22Rv1 (cell line): ENCODE measurements at regions not wholly inside any gene's neighbourhood (a gene's known extent, or its start where the extent isn't known, plus 50 kb on each side); places are given as distances from the start of the nearest gene placed in this dataset.

Experiments used
- H3K27ac ChIP-seq: fragments of 450-650 bp; 2 replicates; pipeline ENCODE4 v1.5.1; 2017
- CTCF ChIP-seq: fragments of 450-650 bp; IDR thresholded peaks from 2 replicates; pipeline ENCODE4 v1.5.1; 2017; ENCODE audit warnings: mild to moderate bottlenecking
- ZFX ChIP-seq: fragments of 450-650 bp; IDR thresholded peaks from 2 replicates; pipeline ENCODE4 v1.6.1; 2017; ENCODE audit warnings: antibody characterized with exemption, borderline replicate concordance

- no peak overlapping the region for H3K27ac ChIP-seq
- TF ChIP-seq CTCF, result no peak
- TF ChIP-seq ZFX, result no peak
Measured at GRCh38 chr2:54048117-54048785, 67.2 kb upstream of the ACYP2 start.

- no peak overlapping the region for H3K27ac ChIP-seq
- TF ChIP-seq CTCF (no peak), ZFX (no peak)
Measured at GRCh38 chr2:54047658-54048057, 67.8 kb upstream of the ACYP2 start.

- TF ChIP-seq CTCF (no peak), ZFX (no peak)
- no peak overlapping the region for H3K27ac ChIP-seq
Measured at GRCh38 chr2:54047091-54047490, 68.3 kb upstream of the ACYP2 start.

DNA sequence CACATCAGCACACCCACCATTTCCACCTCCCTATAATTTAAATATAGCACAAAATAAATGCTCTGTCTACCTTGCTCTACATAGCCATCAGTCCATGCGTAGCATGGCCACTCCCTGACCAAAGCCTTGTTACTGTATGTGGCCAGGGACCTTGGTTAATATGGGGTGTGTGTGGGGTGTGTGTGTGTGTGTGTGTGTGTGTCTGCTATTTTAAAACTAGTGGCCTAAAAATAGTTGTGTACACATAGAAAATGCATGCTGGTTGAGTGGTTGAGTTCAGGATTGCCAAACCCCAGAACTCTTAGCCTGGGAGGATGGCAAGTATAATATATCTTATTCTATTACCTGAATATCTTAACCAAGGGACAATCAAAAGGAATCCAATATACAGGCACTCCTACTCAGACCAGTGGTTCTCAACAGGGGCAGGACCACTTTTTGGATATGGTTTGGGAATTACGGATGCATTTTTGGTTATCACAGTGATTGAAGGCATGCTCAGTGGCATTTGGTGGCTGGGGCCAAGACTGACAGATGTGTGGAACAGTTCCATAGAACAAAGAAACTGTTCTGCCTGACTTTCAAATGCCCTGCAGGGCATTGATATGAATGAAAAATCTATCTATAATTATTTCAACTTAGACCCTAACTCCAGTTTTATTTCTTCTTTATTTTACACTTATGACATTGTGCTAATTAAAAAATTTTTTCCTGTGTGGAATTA, 72.3 kb upstream of the PSME4 start:
- peak overlapping the region; percentile 83 for H3K27ac ChIP-seq
- TF ChIP-seq CTCF (no peak), ZFX (no peak)

GRCh38 chr2:54042341-54042740, 71.5 kb upstream of the PSME4 start:
- H3K27ac ChIP-seq, result no peak overlapping the region
- no peak for TF ChIP-seq ZFX
- TF ChIP-seq CTCF, result no peak

DNA sequence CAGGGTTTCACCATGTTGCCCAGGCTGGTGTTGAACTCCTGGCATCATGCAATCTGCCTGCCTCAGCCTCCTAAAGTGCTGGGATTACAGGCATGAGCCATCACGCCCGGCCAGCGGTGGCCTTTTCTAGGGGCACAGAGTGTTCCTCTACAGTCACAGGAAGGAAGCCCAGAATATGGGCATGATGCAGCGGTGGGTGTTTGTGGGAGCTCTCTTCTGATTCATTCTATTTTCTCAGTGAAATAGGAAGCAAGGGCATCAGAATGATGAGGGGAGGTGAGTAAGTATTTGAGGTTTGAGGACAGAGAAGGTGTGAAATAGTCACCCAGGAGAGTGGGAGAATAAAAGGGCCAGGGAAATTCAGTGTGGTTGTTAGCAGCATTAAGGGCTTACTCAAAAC, 70.3 kb upstream of the PSME4 start:
- TF ChIP-seq ZFX (no peak), CTCF (no peak)
- no peak overlapping the region for H3K27ac ChIP-seq

DNA sequence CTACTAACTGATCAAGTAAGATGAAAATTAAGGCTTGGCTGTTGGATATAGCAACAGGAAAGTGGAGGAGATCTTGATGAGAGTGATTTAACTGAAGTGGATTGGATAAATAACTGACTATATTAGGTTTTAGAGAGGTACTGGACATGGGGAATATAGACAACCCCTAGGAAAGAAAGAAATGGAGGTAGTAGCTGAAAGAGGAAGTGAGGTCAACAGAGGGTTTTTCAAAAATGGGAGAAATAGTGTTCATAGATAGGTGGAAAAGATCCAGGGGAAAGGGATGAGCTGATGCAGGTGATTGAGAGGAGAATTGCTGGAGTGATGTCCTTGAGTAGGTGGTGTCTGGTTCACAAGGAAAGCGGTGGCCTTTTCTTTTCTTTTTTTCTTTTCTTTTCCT, 69.9 kb upstream of the PSME4 start:
- TF ChIP-seq ZFX (no peak), CTCF (no peak)
- H3K27ac ChIP-seq, result no peak overlapping the region
